ENCODE measurements at regions not wholly inside any gene's neighbourhood (a gene's known extent, or its start where the extent isn't known, plus 50 kb on each side); places are given as distances from the start of the nearest gene placed in this dataset.
A peak's percentile ranks its signal among the peaks of the same experiment; 100 is the strongest.

GRCh38 chr4:108431986-108432385, 188.4 kb upstream of the RPL34 start:
- Mint-ChIP-seq H3K4me3 (no peak overlapping the region), H3K9me3 (peaks cover 0 to 4% (median 0%) of the 10 kb centered on the region in 7 donors), H3K27me3 (peaks cover 4% of the 10 kb centered on the region), H3K4me1 (peaks cover 20 to 40% (median 34%) of the 10 kb centered on the region in 4 donors), H3K27ac (peak overlapping the region; percentile 15 to 77 (median 64)), H3K36me3 (no peaks in the 10 kb centered on the region)
- Histone ChIP-seq H3K4me3 (ENCODE audit: low read depth, low read length) (no peak overlapping the region), H3K27me3 (ENCODE audit: control insufficient read depth, insufficient read depth, low read length) (peaks cover 2% of the 10 kb centered on the region), H3K9me3 (ENCODE audit: control insufficient read depth in 2 of 2, low read length in 2 of 2) (no peaks in the 10 kb centered on the region), H3K36me3 (ENCODE audit: control insufficient read depth, insufficient read depth, low read length) (no peaks in the 10 kb centered on the region), H3K27ac (ENCODE audit: insufficient read depth, low read length, poor library complexity, severe bottlenecking) (no peak overlapping the region), H3K4me1 (ENCODE audit: control insufficient read depth, insufficient read depth, low read length, poor library complexity, severe bottlenecking) (peaks cover 24% of the 10 kb centered on the region)
- DNase-seq (no peak), ATAC-seq (ENCODE audit: low read depth in 2 of 2) (no peak)

GRCh38 chr4:108430921-108431320, 189.5 kb upstream of the RPL34 start:
- Mint-ChIP-seq H3K36me3 (no peaks in the 10 kb centered on the region), H3K27me3 (peaks cover 9% of the 10 kb centered on the region), H3K9me3 (peaks cover 0 to 4% (median 0%) of the 10 kb centered on the region in 7 donors), H3K4me1 (peaks cover 20 to 44% (median 38%) of the 10 kb centered on the region in 4 donors), H3K4me3 (no peak overlapping the region), H3K27ac (no peak overlapping the region)
- Histone ChIP-seq H3K27ac (ENCODE audit: insufficient read depth, low read length, poor library complexity, severe bottlenecking) (no peak overlapping the region), H3K4me3 (ENCODE audit: low read depth, low read length) (no peak overlapping the region), H3K4me1 (ENCODE audit: control insufficient read depth, insufficient read depth, low read length, poor library complexity, severe bottlenecking) (peaks cover 24% of the 10 kb centered on the region), H3K27me3 (ENCODE audit: control insufficient read depth, insufficient read depth, low read length) (peaks cover 2% of the 10 kb centered on the region), H3K9me3 (ENCODE audit: control insufficient read depth in 2 of 2, low read length in 2 of 2) (no peaks in the 10 kb centered on the region), H3K36me3 (ENCODE audit: control insufficient read depth, insufficient read depth, low read length) (no peaks in the 10 kb centered on the region)
- ATAC-seq (ENCODE audit: low read depth in 2 of 2): no peak
- no peak for DNase-seq

GRCh38 chr4:108429662-108430061, 190.7 kb upstream of the RPL34 start:
- peaks cover 0 to 4% (median 0%) of the 10 kb centered on the region in 7 donors for H3K9me3 Mint-ChIP-seq
- H3K36me3 ChIP-seq (ENCODE audit: control insufficient read depth, insufficient read depth, low read length): no peaks in the 10 kb centered on the region
- DNase-seq (no peak), ATAC-seq (ENCODE audit: low read depth in 2 of 2) (no peak)
- peak overlapping the region in 1 of 3 donors; percentile 15 for H3K27ac Mint-ChIP-seq
- no peaks in the 10 kb centered on the region for H3K36me3 Mint-ChIP-seq
- peaks cover 17 to 38% (median 33%) of the 10 kb centered on the region in 4 donors for H3K4me1 Mint-ChIP-seq
- H3K9me3 ChIP-seq (ENCODE audit: control insufficient read depth in 2 of 2, low read length in 2 of 2): no peaks in the 10 kb centered on the region
- no peak overlapping the region for H3K4me3 ChIP-seq (ENCODE audit: low read depth, low read length)
- H3K4me1 ChIP-seq (ENCODE audit: control insufficient read depth, insufficient read depth, low read length, poor library complexity, severe bottlenecking): peaks cover 22% of the 10 kb centered on the region
- peaks cover 2% of the 10 kb centered on the region for H3K27me3 ChIP-seq (ENCODE audit: control insufficient read depth, insufficient read depth, low read length)
- no peak overlapping the region for H3K4me3 Mint-ChIP-seq
- H3K27ac ChIP-seq (ENCODE audit: insufficient read depth, low read length, poor library complexity, severe bottlenecking): no peak overlapping the region
- H3K27me3 Mint-ChIP-seq: peaks cover 9% of the 10 kb centered on the region

GRCh38 chr4:108428923-108429322, 191.5 kb upstream of the RPL34 start:
- no peaks in the 10 kb centered on the region for H3K9me3 ChIP-seq (ENCODE audit: control insufficient read depth in 2 of 2, low read length in 2 of 2)
- H3K27ac ChIP-seq (ENCODE audit: insufficient read depth, low read length, poor library complexity, severe bottlenecking): no peak overlapping the region
- Mint-ChIP-seq H3K4me1 (peaks cover 10 to 31% (median 27%) of the 10 kb centered on the region in 4 donors), H3K36me3 (no peaks in the 10 kb centered on the region), H3K9me3 (peaks cover 0 to 4% (median 0%) of the 10 kb centered on the region in 7 donors), H3K27me3 (peaks cover 11% of the 10 kb centered on the region), H3K4me3 (no peak overlapping the region), H3K27ac (no peak overlapping the region)
- ATAC-seq (ENCODE audit: low read depth in 2 of 2): no peak
- DNase-seq: no peak
- no peak overlapping the region for H3K4me3 ChIP-seq (ENCODE audit: low read depth, low read length)
- no peaks in the 10 kb centered on the region for H3K36me3 ChIP-seq (ENCODE audit: control insufficient read depth, insufficient read depth, low read length)
- H3K4me1 ChIP-seq (ENCODE audit: control insufficient read depth, insufficient read depth, low read length, poor library complexity, severe bottlenecking): peaks cover 15% of the 10 kb centered on the region
- H3K27me3 ChIP-seq (ENCODE audit: control insufficient read depth, insufficient read depth, low read length): peaks cover 2% of the 10 kb centered on the region

- Mint-ChIP-seq H3K36me3 (no peaks in the 10 kb centered on the region), H3K27ac (no peak overlapping the region), H3K4me3 (no peak overlapping the region), H3K4me1 (peaks cover 4 to 22% (median 19%) of the 10 kb centered on the region in 4 donors), H3K27me3 (peaks cover 14% of the 10 kb centered on the region), H3K9me3 (peaks cover 0 to 2% (median 1%) of the 10 kb centered on the region in 7 donors)
- Histone ChIP-seq H3K27me3 (ENCODE audit: control insufficient read depth, insufficient read depth, low read length) (peaks cover 2% of the 10 kb centered on the region), H3K4me1 (ENCODE audit: control insufficient read depth, insufficient read depth, low read length, poor library complexity, severe bottlenecking) (peaks cover 10% of the 10 kb centered on the region), H3K36me3 (ENCODE audit: control insufficient read depth, insufficient read depth, low read length) (no peaks in the 10 kb centered on the region), H3K27ac (ENCODE audit: insufficient read depth, low read length, poor library complexity, severe bottlenecking) (no peak overlapping the region), H3K9me3 (ENCODE audit: control insufficient read depth in 2 of 2, low read length in 2 of 2) (no peaks in the 10 kb centered on the region), H3K4me3 (ENCODE audit: low read depth, low read length) (no peak overlapping the region)
- DNase-seq (no peak), ATAC-seq (ENCODE audit: low read depth in 2 of 2) (no peak)
Observed at GRCh38 chr4:108427946-108428485, 192.4 kb upstream of the RPL34 start.

- H3K4me3 ChIP-seq (ENCODE audit: low read depth, low read length): no peak overlapping the region
- peaks cover 2% of the 10 kb centered on the region for H3K27me3 ChIP-seq (ENCODE audit: control insufficient read depth, insufficient read depth, low read length)
- ATAC-seq (ENCODE audit: low read depth in 2 of 2) (no peak), DNase-seq (peak in 1 of 3 donors; percentile 17)
- H3K36me3 ChIP-seq (ENCODE audit: control insufficient read depth, insufficient read depth, low read length): no peaks in the 10 kb centered on the region
- Mint-ChIP-seq H3K27ac (peak overlapping the region in 2 of 3 donors; percentile 29 to 43), H3K36me3 (no peaks in the 10 kb centered on the region), H3K9me3 (peaks cover 0 to 8% (median 1%) of the 10 kb centered on the region in 7 donors), H3K4me1 (peaks cover 0 to 10% (median 6%) of the 10 kb centered on the region in 4 donors), H3K4me3 (no peak overlapping the region), H3K27me3 (peaks cover 20% of the 10 kb centered on the region)
- no peak overlapping the region for H3K27ac ChIP-seq (ENCODE audit: insufficient read depth, low read length, poor library complexity, severe bottlenecking)
- H3K9me3 ChIP-seq (ENCODE audit: control insufficient read depth in 2 of 2, low read length in 2 of 2): peaks cover 0 to 5% of the 10 kb centered on the region in 2 experiments
- no peaks in the 10 kb centered on the region for H3K4me1 ChIP-seq (ENCODE audit: control insufficient read depth, insufficient read depth, low read length, poor library complexity, severe bottlenecking)
Observed at GRCh38 chr4:108426493-108426892, 193.9 kb upstream of the RPL34 start.

GRCh38 chr4:108425988-108426387, 194.4 kb upstream of the RPL34 start:
- no peaks in the 10 kb centered on the region for H3K4me1 ChIP-seq (ENCODE audit: control insufficient read depth, insufficient read depth, low read length, poor library complexity, severe bottlenecking)
- no peak for ATAC-seq (ENCODE audit: low read depth in 2 of 2)
- Mint-ChIP-seq H3K27me3 (peaks cover 22% of the 10 kb centered on the region), H3K4me3 (no peak overlapping the region), H3K9me3 (peaks cover 0 to 8% (median 1%) of the 10 kb centered on the region in 7 donors), H3K27ac (peak overlapping the region in 1 of 3 donors; percentile 43), H3K4me1 (peaks cover 0 to 10% (median 5%) of the 10 kb centered on the region in 4 donors), H3K36me3 (no peaks in the 10 kb centered on the region)
- no peak overlapping the region for H3K27ac ChIP-seq (ENCODE audit: insufficient read depth, low read length, poor library complexity, severe bottlenecking)
- peak in 1 of 3 donors; percentile 13 for DNase-seq
- peaks cover 2% of the 10 kb centered on the region for H3K27me3 ChIP-seq (ENCODE audit: control insufficient read depth, insufficient read depth, low read length)
- no peaks in the 10 kb centered on the region for H3K36me3 ChIP-seq (ENCODE audit: control insufficient read depth, insufficient read depth, low read length)
- H3K4me3 ChIP-seq (ENCODE audit: low read depth, low read length): no peak overlapping the region
- H3K9me3 ChIP-seq (ENCODE audit: control insufficient read depth in 2 of 2, low read length in 2 of 2): peaks cover 0 to 5% of the 10 kb centered on the region in 2 experiments

- no peak overlapping the region for H3K27ac ChIP-seq (ENCODE audit: insufficient read depth, low read length, poor library complexity, severe bottlenecking)
- H3K36me3 ChIP-seq (ENCODE audit: control insufficient read depth, insufficient read depth, low read length): no peaks in the 10 kb centered on the region
- peaks cover 0 to 4% of the 10 kb centered on the region in 2 experiments for H3K9me3 ChIP-seq (ENCODE audit: control insufficient read depth in 2 of 2, low read length in 2 of 2)
- Mint-ChIP-seq H3K36me3 (no peaks in the 10 kb centered on the region), H3K9me3 (peaks cover 0 to 5% (median 0%) of the 10 kb centered on the region in 7 donors), H3K27me3 (peaks cover 9% of the 10 kb centered on the region), H3K27ac (no peak overlapping the region), H3K4me3 (no peak overlapping the region), H3K4me1 (peaks cover 0 to 5% (median 2%) of the 10 kb centered on the region in 4 donors)
- no peaks in the 10 kb centered on the region for H3K4me1 ChIP-seq (ENCODE audit: control insufficient read depth, insufficient read depth, low read length, poor library complexity, severe bottlenecking)
- DNase-seq: no peak
- no peak overlapping the region for H3K4me3 ChIP-seq (ENCODE audit: low read depth, low read length)
- ATAC-seq (ENCODE audit: low read depth in 2 of 2): no peak
- H3K27me3 ChIP-seq (ENCODE audit: control insufficient read depth, insufficient read depth, low read length): peaks cover 3% of the 10 kb centered on the region
Observed at GRCh38 chr4:108417923-108418322, 202.5 kb upstream of the RPL34 start.
